Cardiac fibroblast (primary cell): ENCODE measurements at regions not wholly inside any gene's neighbourhood (a gene's known extent, or its start where the extent isn't known, plus 50 kb on each side); places are given as distances from the start of the nearest gene placed in this dataset.

Experiments used
- DNase-seq, 2 donors: peaks; one replicate each; pipeline versions ENCODE4 v3.0.0 to v3.0.0-alpha.2; 2010; ENCODE audit warnings: low read depth in 2 of 2
- H3K4me3 ChIP-seq, 2 donors: replicated peaks in 1 of 2; 1 replicate in 1 of 2; 2 replicates in 1 of 2; pipeline ENCODE4 v1.5.1; 2011; ENCODE audit warnings: low read depth in 2 of 2, low read length in 2 of 2, mild to moderate bottlenecking in 2 of 2, moderate library complexity in 1 of 2
- TF ChIP-seq, protein P1 (sequence below): IDR thresholded peaks from one replicate; pipeline ENCODE4 v1.5.1; 2011; ENCODE audit warnings: low read depth, mild to moderate bottlenecking, low read length, inconsistent platforms

- TF ChIP-seq, protein P1, sequence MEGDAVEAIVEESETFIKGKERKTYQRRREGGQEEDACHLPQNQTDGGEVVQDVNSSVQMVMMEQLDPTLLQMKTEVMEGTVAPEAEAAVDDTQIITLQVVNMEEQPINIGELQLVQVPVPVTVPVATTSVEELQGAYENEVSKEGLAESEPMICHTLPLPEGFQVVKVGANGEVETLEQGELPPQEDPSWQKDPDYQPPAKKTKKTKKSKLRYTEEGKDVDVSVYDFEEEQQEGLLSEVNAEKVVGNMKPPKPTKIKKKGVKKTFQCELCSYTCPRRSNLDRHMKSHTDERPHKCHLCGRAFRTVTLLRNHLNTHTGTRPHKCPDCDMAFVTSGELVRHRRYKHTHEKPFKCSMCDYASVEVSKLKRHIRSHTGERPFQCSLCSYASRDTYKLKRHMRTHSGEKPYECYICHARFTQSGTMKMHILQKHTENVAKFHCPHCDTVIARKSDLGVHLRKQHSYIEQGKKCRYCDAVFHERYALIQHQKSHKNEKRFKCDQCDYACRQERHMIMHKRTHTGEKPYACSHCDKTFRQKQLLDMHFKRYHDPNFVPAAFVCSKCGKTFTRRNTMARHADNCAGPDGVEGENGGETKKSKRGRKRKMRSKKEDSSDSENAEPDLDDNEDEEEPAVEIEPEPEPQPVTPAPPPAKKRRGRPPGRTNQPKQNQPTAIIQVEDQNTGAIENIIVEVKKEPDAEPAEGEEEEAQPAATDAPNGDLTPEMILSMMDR = no peak
- no peak for DNase-seq
- no peak overlapping the region for H3K4me3 ChIP-seq
These were observed 1697.9 kb downstream of the PCDH9 start for GRCh38 chr13:65532231-65532630.

DNA sequence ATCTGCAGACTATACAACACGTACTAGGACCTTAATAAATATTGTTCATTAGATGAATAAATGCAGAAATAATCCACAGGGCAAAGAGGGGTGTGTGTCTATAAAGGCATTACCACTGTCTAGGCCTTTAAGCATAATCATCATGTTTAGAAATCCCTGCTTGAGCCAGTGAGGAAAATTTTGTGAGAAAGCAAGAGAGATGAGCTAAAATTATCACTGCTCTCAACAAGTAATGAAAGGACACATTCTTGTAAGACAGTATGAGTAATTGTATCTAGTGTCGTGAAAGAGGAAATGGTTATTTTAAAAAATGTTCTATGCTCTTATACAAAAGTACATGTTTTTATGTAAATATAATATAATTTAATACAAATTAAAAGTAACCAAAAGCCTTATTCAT lies 1699.4 kb downstream of the PCDH9 start:
- peak in 1 of 2 donors; percentile 7 for DNase-seq
- H3K4me3 ChIP-seq = no peak overlapping the region
- TF ChIP-seq, protein P1 = no peak

GRCh38 chr13:65529541-65529940 lies 1700.6 kb downstream of the PCDH9 start:
- no peak overlapping the region for H3K4me3 ChIP-seq
- TF ChIP-seq, protein P1 = no peak
- no peak for DNase-seq

DNA sequence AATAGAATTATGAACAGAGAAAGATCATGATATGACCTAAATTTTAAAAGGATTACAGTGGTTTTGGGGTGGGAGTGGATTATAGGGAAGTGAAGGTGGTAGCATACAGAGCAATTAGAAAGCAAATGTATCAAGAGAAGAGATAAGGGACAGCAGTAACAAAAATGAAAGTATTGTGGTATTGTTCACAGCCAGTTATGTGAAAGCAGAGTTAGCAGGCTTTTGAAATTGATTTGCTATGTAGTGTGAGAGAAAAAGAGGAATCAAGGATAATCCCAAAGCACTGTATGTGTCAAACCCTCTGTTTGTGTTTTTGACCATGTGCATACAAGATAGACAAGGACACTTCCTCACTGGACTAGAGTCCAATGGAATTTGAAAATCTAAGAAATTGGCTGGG lies 1721.4 kb downstream of the PCDH9 start:
- TF ChIP-seq, protein P1 = no peak
- no peak overlapping the region for H3K4me3 ChIP-seq
- DNase-seq = no peak

DNA sequence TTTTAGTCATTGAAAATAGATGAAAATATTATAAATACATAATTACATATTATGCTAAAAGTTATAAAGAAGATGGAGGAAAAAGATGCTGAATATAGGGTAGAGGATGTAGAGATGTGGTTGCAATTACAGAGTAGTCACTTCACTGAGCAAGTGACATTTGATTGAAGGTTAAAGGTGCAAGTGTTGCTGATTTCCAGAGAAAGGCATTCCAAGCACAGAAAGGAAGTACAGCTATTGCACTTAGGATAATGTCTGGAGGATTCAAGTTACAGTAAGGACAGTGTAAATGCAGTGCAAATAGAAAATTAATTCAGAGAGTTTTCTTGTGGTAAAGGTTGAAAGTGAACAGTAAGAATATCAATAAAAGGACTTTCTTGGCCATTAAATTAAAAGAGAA lies 1721.8 kb downstream of the PCDH9 start:
- no peak overlapping the region for H3K4me3 ChIP-seq
- TF ChIP-seq, protein P1 = no peak
- no peak for DNase-seq

GRCh38 chr13:65505941-65506340 lies 1724.2 kb downstream of the PCDH9 start:
- DNase-seq = no peak
- no peak overlapping the region for H3K4me3 ChIP-seq
- TF ChIP-seq, protein P1 = no peak

- no peak for DNase-seq
- no peak overlapping the region for H3K4me3 ChIP-seq
- TF ChIP-seq, protein P1 = no peak
These were observed 1725.9 kb downstream of the PCDH9 start for GRCh38 chr13:65504213-65504612.
